GM18507 (cell line): ENCODE measurements at regions not wholly inside any gene's neighbourhood (a gene's known extent, or its start where the extent isn't known, plus 50 kb on each side); places are given as distances from the start of the nearest gene placed in this dataset.
"Not testable (repeated sequence)": the region's sequence is repeated elsewhere in the genome, so short reads cannot be mapped to it uniquely, and the experiment has no call there.

ENCODE experiments used
- DNase-seq: peaks from one replicate; pipeline ENCODE4 v3.0.0; 2011; ENCODE audit warnings: low read depth; ENCODE audit not compliant: insufficient read length; ENCODE audit errors: extremely low spot score
- FAIRE-seq: peaks from 2 replicates; lab custom pipeline; 2011; peaks lifted over from hg19 to GRCh38; lab: Jason Lieb, UNC

DNA sequence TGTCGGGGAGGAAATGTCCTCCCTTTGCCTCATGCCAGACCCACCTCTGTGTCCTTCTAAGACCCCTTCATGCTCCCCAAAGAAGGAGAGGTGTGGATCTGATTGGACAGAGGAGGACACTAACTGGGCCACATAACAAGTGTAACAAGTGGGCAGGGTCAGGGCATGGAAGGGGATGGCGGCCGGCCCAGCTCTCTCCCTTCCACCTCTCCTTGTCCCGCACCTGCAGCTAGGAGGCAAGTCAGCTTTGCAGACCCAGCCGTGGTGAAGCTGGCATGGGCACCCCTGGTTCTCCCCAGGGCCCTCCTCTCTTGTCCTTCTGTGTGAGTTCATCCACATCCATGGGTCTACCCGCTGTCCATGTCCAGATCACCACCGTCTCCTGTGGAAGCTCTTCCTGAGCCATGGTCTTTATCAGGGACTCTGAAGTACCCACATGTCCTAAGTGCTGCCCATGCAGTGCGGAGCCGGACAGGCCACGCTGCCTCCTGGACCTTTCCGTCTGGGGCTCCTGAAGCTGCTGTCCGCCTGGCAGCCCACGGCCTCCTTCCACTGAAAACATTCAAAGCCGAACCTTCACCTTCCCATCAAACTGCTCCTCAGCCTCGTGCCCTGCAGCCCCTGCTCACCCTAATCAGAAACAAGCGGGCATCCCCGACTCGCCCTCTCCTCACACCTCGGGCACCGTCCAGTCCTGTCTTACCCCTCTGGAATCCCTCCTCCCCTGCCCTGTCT lies 460.5 kb downstream of the PTPRU start:
- FAIRE-seq (no peak), DNase-seq (no peak)

DNA sequence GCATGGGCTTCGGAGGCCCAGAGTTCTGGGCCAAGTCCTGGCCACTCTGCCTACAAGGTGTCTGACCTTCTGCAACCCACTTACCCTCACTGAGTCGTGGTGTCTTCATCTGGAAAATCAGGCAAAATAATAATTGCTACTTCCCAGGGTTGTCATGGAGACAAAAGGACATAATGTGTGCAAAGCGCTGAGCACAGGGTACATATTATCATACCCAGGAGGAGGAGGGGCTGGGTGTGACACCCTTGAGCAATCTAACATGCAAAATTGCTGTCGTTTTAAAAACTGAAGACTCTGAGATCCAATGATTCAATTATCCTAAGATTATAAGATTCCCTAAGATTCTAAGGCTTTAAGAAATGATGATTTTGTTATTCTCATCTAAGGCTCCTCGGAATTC lies 459.5 kb downstream of the PTPRU start:
- no peak for DNase-seq
- FAIRE-seq, result no peak

DNA sequence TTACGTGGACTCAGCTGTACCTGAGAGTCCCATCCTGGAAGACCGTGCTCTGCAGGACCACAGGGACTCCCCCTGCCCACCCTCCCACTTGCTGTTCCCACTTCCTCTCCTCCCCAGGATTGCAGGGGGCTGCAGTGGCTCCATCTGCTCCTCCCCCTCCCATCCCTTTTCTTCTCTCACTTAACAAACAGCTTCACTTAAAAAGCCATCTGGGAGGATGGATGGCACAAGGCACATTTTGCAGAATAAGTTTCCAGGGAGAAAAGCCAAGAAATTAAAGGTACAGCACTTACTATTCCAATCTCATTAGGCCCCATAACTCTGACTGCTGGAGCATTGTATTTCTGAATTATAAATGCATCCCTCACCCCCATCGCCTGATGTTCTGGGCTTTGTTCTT lies 458.7 kb downstream of the PTPRU start:
- DNase-seq, result no peak
- FAIRE-seq, result no peak

DNA sequence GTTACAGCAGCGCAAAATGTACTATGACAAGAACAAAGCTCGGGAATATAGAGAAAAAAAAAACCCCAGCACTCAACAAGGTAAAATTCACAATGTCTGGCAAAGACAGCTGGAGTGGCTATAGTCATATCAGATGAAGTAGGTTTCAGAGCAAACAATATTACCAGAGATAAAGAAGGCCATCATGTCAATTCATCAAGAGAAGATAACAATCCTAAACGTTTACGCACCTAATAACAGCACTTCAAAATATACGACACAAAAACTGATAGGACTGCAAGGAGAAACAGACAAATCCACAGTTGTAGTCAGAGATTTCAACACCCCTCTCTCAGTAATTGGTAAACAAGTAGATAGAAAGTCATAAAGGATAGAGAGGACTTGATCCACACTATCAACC lies 455.2 kb downstream of the PTPRU start:
- no peak for FAIRE-seq
- DNase-seq, result no peak

DNA sequence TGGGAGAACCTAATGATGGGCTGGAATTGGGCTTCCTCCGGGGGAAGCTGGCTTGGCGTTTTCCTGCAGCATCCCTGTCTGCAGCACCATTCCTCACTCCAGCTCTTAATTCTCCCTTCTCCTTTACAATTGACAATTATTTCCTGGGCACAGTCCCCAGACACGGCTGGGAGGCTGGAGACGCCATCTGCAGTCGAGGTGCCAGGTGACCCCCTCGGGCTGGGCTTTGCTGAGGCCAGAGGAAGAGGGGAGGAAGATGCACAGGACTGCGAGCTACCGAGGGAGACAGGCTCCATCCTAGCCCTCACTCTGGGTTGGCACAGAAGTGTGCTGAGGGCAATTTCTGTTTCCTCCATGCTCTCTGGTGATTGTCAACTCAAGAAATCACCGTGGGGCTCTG lies 453.8 kb downstream of the PTPRU start:
- no peak for FAIRE-seq
- DNase-seq, result no peak

DNA sequence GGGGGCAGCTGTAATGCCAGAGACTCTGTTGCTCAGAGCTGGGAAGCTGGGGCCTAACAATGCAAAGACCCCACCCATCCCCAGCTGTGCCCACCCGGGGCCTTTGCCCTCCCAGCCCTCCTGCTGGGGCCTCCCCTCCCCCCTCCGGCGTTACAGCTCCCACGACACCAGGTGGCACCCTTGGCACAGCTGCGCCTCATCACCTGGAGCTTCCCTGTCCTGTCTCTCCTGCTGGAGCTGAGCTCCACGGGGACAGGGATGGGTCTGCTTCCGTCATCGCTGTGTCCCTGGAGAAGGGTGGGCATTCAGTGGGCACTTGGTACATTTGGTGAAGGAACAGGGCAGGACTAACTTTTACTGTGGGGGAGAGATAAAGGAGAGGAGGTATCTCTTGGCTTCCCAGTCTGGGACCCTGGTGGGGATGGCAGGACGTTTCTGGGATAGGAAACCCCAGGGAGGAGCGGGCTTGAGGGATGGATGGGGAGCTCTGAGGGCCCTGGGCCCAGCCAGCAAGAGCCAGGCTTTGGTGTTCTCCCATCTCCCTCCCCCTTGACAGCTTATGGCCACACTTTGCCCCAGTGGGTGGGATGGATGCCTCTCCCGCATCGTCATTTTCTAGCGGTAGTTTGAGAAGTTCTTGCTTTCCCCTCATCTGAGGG lies 453.2 kb downstream of the PTPRU start:
- DNase-seq (no peak), FAIRE-seq (no peak)

DNA sequence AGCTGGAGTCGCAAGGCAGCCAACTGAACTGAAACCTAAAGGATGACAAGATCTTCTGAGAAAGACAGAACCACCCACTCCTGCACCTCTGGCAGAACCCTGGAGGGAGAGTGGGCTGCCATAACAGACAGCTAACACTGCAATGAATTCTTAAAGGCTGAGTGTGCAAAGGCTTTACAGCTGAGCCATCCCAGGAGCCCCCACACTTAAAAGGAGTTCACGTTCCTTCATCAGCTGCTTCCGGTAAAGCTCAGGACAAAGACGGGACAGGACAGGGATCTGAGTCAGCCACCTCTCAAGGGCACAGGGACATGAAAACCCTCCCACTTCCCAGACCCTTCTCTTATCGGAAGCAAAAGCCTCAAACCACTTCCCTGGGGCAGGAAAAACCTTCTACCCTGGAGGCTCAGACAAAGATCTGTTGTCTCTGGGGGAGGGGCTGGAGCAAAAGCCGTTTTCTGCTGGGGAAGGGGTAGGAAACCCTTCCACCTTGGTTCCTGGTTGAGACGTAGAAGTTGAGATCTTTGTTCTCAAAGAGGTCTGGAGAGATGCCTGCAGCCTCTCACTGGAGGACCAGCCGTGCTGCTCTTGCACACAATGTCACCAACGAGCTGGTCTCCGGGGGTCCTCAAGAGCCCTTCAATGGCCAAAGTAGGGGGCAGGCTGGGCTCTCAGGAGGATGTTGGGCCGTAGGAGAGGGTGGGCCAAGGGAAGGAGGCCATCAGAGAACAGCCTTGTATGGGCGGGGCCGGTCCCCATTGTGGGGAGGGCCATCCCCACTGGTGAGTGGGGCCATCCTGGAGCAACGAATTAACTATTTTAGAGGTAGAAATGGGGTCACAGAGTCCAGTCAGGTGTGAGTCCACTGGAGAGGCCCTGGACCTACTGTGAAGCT lies 452.4 kb downstream of the PTPRU start:
- FAIRE-seq, result no peak
- DNase-seq, result no peak

DNA sequence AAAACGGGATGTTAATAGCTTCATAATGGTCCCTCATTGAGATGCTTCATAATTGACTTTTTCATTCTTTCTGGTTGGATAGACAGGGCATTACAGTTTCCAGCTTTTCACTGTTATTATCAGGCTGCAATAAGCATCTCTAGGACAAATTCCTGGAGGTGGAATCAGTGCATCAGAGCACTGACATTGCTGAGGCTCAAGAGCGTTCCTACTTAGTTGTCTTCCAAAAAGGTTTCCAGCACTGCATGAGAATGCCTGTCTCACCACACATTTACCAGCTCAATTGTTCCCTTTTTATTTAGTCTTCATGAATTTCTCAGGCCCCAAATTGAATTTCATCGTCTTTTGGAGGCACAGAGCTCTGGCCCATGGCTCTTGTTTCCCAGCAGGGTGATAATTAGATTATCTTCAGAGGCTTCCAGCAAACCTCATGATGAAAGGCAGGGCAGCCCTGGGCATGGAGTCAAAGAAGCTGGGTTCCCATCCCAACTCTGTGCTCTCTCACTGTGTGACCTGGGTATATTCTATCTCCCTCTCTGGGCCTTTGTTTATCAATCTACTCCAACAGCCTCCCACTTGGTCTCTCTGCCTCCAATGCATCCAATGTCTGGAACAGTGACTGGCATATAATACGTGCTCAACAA lies 451.4 kb downstream of the PTPRU start:
- DNase-seq (no peak), FAIRE-seq (no peak)

DNA sequence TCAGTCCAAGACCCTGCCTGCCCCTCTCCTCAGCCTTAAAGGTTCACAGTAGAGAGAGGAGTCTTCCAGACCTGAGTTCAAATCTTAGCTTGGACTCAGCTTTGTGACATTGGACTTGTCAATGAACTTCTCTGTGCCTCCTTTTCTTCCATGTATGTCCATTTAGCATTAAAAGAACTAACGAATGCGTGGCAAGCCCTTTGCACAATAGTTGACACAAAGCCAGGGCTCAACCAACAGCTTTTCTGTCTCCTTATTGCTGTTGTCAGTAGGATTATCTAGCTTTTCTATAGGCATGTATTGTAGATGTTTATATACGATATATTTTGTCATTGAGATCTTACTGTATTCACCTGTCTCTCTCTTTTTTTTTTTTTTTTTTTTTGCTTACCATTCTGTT lies 450.8 kb downstream of the PTPRU start:
- FAIRE-seq (no peak), DNase-seq (no peak)

DNA sequence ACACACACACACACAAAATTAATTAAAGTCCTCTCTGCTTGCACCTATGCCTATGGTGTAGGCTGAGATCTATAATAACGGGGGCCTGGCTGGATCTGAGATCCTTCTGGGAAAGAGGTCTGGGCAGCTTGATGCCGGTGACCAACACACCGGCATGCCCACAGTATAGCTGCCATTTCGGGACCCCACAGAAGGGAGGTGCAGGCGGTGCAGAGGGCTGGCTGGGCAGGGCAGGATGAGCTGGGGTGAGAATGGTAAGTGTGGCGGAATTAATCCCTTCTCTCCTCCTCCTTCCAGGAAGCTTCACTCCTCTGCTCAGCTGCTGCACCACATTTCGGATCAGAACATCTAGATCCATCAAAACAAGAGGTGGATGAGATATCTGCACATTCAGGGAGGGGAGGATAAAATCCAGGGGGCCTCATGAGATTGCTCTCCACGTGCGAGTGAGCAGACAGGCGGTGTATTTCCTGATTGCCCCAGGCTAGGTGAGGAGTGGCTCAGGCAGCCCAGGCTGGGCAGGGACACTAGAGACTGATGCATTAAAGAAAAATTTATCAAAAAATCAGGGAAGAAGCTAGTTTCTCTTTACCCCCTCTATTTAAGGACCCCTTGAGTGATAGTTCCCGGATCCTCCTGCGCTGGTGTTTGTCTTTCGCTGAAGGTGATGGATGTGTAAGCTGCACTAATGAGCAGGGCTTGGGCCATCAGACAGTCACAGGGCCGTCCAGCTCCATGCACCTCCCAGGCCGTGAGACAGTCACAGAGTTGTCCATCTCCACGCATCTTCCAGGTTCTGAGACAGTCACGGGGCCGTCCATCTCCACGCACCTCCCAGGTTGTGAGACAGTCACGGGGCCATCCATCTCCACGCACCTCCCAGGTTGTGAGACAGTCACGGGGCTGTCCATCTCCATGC lies 449.9 kb downstream of the PTPRU start:
- FAIRE-seq (no peak), DNase-seq (no peak)

DNA sequence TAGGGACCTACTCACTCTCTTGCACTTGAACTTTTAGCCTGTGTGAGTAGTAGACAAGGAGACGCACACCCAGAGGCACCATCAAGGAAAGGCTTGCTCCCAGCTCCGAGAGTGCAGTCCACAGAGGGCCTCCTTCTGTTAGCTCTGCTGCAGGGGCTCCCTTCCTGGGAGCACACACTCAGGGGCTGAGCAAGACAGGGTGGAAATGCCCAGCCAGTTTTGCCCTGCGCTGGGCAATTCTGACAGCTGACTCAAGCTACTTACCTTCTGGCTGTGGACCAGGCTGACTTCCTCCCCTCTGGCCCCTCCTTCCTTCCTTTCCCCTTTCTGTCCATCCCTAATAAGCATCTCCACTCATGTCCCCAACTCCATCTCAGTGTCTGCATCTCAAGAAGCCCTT lies 449.1 kb downstream of the PTPRU start:
- no peak for FAIRE-seq
- no peak for DNase-seq

DNA sequence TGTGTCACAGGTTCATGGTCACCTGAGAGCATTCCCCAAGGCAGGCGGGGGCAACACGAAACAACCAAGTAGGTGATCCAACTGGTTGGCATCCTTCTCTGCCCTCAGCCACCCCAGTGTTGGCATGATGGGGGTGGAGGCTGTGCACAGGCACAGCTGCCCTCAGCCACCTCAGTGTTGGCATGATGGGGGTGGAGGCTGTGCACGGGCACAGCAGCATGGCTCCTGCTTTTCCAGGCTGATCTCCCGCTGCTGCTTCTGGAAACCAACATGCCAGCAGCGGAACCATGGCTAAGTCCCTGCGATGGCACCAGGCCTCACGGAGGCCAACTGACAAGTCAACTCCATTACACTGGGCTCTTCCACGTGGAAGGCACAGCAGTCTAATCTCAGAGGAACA lies 447.8 kb downstream of the PTPRU start:
- no peak for FAIRE-seq

DNA sequence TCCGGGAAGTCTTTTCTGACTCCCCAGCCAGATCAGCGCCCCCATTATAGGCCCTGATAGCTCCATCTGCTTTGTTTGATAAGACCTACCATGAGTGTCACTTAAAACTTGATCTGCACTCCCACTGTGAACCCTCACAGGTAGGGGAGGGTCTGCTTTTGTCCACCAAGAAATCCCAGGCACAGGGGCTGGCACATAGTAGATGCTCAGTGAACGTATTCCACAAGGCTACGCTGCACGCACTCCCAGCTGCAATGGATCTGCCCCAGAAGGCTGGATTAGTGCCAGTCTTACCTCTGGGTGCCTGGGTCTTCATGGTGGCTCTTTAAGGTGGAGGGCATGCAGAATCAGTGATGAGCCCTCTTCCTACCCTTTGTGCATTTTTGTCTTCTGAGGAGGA lies 447.1 kb downstream of the PTPRU start:
- no peak for FAIRE-seq

More for the DNA sequence above, 447.8 kb downstream of the PTPRU start:
- DNase-seq, result no peak

DNA sequence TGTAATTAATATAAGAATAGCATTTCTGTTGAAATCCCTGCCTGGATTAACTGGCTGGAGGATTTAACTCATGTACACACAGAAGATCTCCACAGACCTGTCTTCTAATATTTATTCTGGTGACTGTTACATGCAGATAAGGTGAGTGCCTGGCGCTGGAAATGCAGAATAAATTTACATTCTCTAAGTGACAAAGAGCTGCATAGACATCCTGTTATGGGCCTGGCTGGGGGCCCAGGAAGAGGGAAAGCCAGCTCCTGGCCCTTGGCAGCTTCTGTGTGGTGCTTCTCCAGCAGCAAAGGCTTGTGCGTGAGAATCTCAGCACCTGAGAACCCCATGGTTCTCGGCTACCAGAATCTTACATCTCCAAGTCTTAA lies 446.6 kb downstream of the PTPRU start:
- FAIRE-seq (no peak), DNase-seq (no peak)

More for the DNA sequence above, 447.1 kb downstream of the PTPRU start:
- no peak for DNase-seq

DNA sequence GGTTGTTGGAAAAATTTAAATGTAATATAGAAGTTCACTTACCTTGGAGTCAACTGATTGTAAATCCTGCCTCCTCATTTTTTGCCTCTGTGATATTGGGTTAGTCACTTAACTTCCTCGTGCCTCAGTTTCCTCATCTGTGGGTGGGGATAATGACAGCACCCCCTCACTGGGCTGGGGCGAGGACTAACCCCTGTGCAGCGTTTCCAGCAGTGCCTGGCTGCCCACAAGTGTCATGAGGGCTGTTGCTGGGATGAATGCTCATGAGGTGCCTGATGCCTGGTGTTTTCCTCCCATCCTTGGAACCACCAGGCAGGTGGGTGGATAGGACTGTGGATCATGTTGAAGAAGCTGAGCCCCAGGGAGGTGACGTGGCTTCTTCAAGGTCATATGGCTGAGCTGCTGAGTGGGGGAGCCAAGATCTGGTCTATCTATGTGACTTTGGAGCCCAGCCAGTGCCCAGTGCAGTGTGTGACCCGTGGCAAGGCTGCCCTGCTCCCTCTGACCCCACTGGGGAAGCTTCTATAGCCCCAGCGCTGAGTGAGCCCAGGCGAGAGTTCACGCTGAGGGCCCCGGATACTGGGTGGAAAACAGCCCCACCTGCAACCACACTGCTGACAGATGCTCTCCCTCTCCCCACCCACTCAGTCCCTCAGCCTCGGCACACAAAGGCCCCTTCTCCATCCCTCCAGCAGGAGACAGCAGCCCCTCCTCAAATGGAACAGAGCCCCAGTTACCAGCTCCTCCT lies 446.0 kb downstream of the PTPRU start:
- no peak for FAIRE-seq
- DNase-seq, result no peak

DNA sequence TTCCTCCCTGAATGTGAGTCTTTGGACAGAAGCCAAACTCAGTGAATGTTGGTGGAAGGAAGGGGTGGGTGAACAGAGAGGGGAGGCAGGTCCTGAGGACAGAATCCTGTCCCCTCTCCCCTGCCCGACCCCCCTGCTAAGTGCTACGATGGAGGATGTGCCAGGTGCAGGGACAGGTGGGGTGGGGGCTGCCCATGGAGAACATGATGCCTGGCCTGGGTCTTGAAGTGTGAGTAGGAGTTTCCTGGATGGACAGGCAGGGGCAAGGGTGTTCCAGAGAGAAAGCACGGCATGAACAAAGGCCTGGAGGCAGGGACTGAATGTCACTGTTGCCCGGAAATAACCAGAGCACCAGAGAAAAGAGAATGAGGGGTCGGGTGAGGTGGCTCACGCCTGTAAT lies 445.1 kb downstream of the PTPRU start:
- not testable (repeated sequence) for FAIRE-seq, DNase-seq

DNA sequence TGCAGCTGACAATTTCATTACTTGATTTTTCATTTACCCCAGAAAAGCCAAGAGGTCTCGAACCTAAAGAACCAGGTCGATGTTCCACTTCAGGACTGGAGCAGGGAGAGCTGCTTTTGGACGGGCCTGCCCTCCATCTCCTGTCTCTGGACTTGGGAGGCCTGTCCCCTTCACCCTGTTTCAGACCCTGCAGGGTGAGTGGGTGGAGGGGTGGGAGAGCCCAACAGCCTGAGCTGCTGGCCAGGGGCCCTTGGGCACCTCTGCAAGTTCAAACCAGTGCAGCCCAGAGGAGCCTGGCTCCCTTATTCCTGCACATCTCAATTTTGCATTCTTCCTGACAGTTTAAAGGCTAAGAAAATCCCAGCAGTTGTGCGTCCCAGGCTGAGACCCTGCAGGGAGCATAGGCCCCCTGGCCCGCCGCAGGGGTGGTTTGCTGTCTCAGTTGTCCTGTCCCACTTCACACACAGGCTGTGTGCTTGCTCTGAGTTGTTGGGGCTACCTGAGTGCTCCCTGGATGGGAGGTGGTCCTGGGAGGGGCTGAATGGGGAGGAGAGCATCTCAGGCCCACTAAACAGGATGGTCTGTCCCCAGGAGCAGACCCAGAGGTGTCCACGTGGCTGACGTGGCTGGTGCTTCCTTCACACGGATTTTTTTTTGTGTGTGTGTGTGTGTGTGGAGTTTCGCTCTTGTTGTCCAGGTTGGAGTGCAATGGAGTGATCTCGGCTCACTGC lies 443.7 kb downstream of the PTPRU start:
- no peak for DNase-seq
- no peak for FAIRE-seq

DNA sequence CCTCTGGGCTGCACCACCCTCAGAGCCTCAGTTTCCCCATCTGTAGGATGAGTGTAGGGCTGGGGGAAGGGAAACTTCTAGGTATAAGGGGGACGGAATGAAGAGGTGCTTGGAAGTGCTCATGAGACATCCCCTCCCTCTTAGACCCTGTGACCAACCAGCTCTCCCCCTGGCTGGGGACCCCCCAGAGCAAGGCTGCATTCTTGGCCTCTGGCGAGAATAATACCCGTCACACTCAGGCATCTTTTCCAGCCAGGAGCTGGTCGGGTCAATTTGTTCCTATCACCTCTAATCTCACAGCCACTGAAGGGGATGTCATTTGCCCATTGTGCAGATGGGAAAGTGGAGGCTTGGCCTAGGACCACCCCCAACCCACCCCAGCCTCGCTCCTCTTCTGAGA lies 443.0 kb downstream of the PTPRU start:
- no peak for DNase-seq
- no peak for FAIRE-seq
